HL-60 (cell line): ENCODE measurements at regions not wholly inside any gene's neighbourhood (a gene's known extent, or its start where the extent isn't known, plus 50 kb on each side); places are given as distances from the start of the nearest gene placed in this dataset.

ENCODE experiments used
- GABPA ChIP-seq: IDR thresholded peaks from 2 replicates; pipeline ENCODE4 v1.6.1; 2012; ENCODE audit warnings: low read depth
- POLR2AphosphoS5 ChIP-seq: IDR thresholded peaks from 2 replicates; pipeline ENCODE4 v1.6.1; 2012; ENCODE audit warnings: low read depth
- TF ChIP-seq, protein P1 (sequence below): IDR thresholded peaks from one replicate; pipeline ENCODE4 v1.5.1; 2011; ENCODE audit warnings: low read length, control low read depth, inconsistent platforms; ENCODE audit not compliant: insufficient read depth
- TF ChIP-seq, protein P2 (sequence below): IDR thresholded peaks from 2 replicates; pipeline ENCODE4 v1.6.1; 2012; ENCODE audit warnings: low read depth; ENCODE audit not compliant: insufficient replicate concordance

DNA sequence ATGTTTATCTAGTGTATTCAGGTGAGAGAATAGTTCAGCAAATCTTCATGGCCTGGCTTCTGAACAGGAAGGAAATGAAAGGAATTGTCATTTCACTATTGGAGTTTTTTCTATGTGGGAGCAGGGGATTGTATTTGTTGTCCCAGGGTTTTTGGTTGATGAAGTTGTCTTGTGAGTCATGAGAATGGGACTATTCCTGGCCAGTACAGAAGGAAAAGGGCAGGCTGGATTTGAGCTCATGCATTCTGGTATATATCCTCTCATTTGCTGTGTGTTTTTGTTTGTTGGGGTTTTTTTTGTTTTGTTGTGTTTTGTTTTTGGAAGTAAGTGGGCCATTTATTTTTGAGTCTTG lies 101.2 kb upstream of the MKLN1 start:
- TF ChIP-seq, protein P1, sequence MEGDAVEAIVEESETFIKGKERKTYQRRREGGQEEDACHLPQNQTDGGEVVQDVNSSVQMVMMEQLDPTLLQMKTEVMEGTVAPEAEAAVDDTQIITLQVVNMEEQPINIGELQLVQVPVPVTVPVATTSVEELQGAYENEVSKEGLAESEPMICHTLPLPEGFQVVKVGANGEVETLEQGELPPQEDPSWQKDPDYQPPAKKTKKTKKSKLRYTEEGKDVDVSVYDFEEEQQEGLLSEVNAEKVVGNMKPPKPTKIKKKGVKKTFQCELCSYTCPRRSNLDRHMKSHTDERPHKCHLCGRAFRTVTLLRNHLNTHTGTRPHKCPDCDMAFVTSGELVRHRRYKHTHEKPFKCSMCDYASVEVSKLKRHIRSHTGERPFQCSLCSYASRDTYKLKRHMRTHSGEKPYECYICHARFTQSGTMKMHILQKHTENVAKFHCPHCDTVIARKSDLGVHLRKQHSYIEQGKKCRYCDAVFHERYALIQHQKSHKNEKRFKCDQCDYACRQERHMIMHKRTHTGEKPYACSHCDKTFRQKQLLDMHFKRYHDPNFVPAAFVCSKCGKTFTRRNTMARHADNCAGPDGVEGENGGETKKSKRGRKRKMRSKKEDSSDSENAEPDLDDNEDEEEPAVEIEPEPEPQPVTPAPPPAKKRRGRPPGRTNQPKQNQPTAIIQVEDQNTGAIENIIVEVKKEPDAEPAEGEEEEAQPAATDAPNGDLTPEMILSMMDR: no peak
- no peak for TF ChIP-seq POLR2AphosphoS5
- no peak for TF ChIP-seq GABPA
- TF ChIP-seq, protein P2, sequence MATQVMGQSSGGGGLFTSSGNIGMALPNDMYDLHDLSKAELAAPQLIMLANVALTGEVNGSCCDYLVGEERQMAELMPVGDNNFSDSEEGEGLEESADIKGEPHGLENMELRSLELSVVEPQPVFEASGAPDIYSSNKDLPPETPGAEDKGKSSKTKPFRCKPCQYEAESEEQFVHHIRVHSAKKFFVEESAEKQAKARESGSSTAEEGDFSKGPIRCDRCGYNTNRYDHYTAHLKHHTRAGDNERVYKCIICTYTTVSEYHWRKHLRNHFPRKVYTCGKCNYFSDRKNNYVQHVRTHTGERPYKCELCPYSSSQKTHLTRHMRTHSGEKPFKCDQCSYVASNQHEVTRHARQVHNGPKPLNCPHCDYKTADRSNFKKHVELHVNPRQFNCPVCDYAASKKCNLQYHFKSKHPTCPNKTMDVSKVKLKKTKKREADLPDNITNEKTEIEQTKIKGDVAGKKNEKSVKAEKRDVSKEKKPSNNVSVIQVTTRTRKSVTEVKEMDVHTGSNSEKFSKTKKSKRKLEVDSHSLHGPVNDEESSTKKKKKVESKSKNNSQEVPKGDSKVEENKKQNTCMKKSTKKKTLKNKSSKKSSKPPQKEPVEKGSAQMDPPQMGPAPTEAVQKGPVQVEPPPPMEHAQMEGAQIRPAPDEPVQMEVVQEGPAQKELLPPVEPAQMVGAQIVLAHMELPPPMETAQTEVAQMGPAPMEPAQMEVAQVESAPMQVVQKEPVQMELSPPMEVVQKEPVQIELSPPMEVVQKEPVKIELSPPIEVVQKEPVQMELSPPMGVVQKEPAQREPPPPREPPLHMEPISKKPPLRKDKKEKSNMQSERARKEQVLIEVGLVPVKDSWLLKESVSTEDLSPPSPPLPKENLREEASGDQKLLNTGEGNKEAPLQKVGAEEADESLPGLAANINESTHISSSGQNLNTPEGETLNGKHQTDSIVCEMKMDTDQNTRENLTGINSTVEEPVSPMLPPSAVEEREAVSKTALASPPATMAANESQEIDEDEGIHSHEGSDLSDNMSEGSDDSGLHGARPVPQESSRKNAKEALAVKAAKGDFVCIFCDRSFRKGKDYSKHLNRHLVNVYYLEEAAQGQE: no peak
